Stimulated activated CD4-positive, alpha-beta T cell treated with anti-CD3 and anti-CD28 coated beads, Interleukin-4, amount 100 ng/mL, for 24 hours (primary cell): ENCODE measurements at regions not wholly inside any gene's neighbourhood (a gene's known extent, or its start where the extent isn't known, plus 50 kb on each side); places are given as distances from the start of the nearest gene placed in this dataset.
"Not testable (repeated sequence)": the region's sequence is repeated elsewhere in the genome, so short reads cannot be mapped to it uniquely, and the experiment has no call there.

Source experiments
- DNase-seq: peaks from one replicate; pipeline ENCODE4 v3.0.0-alpha.2; 2020

DNA sequence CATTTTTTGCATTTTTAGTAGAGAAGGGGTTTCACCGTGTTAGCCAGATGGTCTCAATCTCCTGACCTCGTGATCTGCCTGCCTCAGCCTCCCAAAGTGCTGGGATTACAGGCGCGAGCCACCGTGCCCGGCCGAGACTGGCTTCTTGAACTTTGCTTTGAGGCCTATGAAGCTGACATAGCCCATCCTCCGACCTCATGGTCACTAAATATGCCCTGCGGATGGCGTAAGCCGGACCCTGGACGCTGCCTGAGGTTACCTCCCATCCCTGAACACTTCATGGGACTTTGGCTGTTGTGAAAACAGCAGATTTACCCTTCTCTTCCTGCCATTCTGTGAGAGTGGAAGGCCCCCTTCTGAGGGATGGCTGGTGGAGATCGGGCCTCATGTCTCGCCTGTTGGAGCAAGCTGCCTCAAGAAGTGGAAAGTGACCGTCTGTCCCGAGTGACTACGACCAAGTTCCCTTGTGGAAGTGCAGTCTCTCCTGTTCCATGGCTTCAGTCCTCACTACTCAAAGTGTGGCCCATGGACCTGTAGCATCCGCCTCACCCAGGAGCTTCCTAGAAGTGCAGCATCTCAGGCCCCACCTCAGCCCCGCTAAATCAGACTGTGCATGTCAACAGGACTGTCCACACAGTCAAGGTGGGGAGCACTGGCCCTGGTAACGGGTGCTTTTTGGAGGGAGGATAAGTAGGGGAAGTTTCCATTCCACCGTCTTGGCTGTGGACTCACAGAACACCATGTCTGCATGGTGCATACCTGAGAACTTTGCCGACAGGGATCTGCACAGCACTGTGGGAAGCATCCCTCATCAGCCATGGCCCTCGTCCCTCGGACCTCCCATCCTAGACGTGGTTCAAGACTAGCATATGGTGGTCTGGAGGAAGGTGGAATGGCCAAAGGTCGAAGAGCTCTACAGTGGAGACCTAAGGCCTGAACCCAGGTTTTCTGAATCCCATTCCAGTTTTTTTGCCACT lies 210.5 kb upstream of the SHH start:
- DNase-seq, result no peak

DNA sequence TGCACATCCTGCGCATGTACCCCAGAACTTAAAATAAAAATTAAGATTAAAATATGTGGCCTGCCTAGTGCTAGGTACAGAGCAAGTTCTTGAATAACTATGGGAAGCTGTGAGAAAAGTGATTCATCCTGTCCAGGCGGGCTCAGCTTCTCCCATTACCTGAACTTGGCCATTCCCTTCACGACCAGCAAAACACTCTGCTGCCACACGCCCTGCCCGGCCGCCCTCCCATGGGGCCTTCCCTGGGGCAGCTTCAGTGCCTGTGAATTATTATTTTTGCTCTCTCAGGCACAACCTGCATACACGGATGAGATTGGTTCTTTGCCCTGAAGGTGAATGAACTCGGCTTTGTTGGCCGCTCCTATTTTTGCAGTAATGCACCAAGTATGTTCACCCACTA lies 209.2 kb upstream of the SHH start:
- DNase-seq, result no peak

DNA sequence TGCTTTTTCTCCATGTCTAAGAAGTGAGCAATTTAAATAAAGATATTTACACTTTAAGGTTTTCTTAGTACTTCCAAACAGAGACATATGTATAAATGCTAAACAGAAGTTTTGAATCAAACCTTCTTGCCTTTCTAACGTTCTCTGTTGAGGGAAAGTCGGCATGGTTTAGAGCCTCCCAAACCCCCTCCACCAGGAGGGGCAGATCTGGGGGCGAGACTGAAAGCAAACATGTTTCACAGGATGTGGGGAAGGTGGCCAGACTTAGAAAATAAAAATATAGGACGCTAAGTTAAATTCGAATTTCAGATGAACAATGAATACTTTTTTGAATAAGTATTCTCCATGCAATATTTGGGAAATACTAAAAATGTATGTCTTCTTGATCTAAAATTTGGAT lies 208.3 kb upstream of the SHH start:
- no peak for DNase-seq

DNA sequence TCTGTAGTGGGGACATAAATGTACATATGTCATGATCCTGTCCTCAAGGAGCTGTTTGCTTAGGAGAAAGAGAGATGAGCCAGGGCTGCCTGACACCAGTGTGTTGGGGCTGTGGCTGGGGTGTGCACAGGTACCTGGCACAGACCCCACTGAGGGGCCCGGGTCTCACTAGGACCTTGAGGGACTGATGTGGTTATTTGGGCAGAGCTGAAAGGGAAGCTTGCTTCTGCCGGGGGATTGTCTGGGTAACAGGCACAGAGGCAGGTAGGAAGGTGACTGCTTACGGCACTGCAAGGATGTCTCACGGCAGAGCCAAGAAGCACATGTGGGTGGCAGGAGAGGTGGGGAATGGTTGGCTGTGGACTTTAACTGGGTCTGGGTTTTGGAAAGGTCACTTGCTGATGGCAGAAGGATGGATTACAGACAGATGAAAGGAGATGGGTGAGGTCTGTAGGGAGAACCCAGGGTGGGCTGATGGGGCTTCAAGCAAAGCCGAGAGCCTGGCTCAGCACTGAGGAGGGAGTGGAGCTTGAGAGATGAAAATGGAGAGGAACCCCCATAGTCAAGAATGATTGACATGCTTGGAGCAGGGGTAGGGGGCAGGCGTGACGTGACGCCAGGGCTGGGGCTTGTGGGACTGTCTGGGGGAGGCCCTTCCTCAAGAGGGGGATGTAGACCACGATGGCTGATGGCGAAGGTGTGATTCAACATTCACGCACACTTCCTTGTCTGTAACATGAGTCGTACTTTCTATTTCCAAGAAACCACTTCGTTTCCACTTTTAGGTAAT lies 207.7 kb upstream of the SHH start:
- DNase-seq, result no peak

DNA sequence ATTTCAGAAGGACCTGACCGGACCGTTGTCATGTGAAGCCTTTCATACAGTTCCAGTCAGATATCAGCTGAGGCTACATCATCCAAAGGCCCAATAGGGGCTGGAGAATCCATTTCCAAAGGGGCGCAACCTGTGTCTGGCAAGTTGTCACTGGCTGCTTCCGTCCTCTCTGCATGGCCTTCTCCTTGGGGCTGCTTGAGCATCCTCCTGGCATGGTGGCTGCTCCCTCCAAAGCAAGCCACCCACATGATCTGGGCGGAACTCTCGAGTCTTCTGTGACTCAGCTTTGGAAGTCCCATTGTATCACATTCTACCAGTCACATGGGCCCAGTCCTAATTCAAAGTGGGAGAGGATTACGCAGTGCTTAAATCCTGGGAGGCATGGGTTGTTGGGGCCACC lies 207.0 kb upstream of the SHH start:
- DNase-seq, result no peak

DNA sequence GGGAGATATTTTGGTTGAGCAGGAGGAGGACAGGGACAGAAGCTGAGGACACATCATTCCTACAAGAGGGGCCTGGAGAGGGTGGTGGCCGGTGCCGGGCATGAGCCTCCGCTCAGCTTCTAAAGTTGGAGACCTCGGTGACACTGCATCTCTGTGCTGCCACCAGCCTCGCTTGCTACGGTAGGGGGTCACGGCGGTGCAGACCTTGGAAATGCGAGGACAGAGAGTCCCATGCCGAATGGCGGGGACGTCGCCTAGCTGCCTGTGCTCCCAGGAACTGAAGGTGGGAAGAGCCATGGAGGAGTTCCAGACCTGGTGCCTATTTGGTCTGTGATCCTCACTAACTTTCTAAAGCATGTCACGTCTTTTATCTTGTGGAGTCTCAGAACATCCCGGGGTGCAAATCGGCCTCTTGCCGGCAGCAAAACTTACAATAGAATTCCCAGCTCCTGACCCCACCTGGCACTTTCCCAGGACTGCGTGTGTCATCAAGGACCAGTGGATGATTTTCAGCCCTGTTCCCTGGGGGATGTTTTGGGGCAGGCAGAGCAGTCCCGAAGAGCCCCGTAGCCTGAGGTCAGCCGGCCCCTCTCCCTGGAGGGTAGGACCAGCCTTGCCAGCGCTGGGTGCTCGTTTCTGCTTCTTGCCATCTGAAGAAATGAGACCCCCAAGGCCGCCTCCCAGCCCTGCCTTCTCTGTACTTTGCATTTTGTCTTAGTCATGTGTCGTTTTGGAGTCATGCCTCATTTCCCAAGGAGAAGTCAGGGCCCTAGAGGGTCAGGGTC lies 205.8 kb upstream of the SHH start:
- no peak for DNase-seq

DNA sequence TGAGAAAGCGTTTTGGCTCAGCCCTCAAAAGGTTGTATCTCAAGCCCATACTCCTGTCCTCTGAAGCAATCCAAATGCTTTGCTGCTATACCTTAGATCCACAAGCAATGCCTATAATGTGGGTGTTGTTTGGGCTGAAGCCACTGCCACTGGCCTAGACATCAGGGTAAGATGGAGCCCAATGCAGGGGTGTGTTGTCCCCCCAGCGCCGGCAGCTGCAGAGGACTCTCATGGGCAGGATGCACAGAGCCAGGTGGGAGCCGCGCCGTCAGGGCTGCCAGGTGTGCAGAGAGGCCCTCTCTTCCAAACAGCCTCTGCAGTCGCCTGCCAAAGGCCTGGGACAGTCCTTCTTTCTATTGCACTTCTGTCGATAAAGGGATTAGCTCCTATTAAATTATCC lies 205.2 kb upstream of the SHH start:
- no peak for DNase-seq

DNA sequence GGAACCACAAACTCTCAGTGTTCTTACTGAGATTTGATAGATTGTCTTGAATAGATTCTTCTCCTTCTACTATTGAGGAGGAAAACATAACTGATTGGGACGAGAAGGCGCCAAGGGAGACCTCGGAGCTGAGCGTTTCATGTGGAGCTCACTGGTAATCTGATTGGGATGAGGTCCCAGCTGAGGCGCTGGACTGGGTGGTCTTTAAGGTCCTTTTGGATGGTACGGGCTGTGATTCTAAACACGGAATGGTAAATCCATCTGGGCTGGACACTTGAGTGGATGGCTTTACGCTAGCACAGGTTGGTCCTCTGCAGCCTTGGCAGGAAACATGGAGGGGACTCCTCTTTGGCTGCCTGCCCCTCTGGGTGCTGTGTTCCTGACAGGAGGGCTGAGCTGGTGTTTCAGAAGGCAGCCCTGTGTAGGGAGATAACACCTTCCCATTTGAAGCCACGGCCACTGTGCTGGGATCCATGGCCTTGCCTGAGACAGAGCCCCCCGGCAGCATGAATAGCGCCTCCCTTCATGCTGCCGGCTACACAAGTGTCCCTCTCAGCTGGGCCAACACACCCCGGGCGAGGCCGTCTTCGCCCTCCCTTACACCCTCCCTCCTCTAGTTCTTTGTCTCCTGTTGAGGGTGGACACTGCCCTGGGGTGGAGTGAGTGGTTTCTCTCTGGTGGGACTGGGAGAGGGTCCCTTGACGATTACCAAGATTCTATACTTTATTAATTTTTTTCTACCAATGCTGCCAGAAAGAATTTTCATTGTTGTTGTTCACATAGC lies 203.2 kb upstream of the SHH start:
- no peak for DNase-seq

DNA sequence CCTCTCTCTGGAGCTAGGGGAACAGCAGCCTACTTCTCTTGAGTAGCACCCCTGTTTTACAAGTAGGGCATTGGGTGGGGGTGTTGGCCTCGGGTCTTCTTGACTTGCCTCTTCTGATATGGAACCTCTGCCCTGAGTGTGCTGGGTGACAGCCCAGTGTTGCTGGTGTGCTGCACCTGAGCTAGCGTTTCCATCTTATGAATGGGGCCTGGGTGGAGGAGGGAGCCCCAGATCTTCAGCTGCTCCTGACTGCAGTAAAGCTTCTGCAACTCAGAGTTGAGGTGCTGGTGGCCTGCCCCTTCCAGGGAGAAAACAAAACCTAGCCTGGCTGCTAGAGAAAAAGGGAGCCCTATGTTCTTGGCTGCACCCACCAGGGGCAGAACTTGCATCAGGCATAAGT lies 202.5 kb upstream of the SHH start:
- DNase-seq, result no peak

DNA sequence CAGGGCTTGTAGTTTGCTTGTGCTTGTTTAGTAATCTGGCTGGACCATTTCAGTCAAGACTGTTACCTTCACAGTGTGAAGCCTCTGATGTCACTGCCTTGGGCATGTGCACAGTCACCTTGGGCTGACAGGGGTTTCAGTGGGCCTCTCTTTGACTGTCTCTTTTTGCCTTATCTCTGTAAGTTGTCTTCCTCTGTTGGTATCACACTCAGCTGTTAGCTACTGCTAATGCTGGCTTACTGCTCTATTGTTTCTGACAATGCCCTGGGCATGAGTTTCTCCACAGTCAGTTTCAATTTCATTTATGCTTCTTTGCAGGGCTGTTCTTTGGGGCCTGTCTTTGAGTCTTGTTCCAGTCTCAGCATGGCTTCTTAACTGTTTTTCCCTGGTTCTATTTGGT lies 201.9 kb upstream of the SHH start:
- no peak for DNase-seq

DNA sequence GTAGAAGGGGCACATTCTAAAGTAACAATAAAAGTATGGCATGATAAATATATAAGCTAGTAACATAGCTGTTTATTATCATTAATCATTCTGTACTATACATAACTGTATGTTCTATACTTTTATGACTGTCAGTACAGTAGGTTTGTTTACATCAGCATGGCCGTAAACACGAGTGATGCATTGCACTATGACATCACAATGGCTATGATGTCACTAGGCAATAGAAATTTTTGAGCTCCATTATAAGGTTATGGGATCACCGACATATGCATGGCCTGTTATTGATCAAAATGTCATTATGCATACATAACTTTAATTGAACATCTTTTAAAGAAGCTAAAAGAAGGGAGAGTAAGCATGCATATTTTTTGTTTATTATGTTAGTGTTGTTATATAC lies 200.1 kb upstream of the SHH start:
- DNase-seq, result no peak

DNA sequence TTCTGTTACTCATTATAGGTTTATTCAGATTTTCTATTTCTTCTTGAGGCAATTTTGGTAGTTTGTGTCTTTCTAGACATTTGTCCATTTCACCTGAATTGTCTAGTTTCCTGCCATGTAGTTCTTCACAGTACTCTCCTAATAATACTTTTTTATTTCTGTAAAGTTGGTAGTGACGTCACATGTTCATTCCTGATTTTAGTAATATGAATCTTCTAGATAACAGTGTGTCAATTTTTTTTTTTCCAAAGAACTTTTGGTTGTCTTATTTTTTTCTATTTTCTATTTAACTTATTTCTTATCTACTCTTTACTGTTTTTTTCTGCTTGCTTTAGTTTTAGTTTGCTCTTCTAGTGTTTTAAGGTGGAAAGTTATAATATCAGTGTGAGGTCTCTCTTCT lies 197.3 kb upstream of the SHH start:
- DNase-seq, result no peak

DNA sequence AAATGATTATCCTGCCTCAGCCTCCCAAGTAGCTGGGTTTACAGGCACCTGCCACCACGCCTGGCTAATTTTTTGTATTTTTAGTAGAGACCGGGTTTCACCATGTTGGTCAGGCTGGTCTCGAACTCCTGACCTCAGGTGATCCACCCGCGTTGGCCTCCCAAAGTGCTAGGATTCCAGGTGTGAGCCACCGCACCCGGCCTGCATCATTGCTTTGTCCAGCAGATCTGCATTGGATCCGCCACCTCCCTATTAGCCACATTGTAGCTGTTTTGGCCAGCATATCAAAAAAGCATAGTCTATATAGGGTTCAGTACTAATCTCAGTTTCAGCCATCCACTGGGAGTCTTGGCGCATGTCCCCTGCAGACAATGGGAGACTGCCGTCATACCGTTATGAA lies 194.6 kb upstream of the SHH start:
- DNase-seq, result not testable (repeated sequence)

DNA sequence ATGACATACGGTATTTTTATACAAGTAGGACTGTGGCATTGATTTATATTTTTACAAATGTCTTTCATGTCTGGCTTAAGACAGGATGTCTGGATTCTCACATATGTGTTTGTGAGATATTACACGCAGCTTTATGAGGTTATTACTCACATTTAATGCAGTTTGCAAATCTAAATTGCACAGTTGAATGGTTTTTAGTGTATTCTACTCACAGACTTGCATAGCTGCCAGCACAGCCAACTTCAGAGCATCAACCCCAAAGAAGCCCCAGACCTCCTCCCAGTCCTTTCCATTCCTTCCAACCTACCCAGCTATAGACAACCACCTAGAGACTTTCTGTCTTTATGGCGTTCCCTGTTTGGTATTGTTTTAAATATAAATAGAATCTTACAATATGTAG lies 193.8 kb upstream of the SHH start:
- no peak for DNase-seq

DNA sequence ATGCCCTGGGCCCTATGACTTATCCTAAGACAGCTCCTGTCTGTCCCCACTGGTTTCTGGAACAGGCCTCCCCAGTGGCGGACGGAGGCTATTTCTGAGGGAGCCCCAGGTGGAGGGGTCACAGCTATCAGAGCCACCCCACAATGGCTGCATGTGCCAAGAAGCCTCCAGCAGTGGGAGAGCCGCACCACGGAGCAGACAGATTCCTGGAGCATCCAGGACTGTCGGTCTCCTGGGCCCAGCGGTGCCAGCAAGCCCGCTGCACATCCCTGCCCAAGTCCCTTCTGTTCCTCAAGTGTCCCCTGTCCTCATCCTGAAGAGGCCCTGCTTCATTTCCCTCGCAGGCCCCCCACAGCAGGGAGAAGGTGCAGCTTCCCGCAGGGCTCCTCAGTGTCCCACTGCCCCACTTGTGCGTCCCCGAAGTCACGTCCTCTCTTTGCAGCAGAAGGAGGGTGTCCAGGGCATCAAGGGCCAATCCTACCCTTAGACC lies 193.0 kb upstream of the SHH start:
- no peak for DNase-seq

DNA sequence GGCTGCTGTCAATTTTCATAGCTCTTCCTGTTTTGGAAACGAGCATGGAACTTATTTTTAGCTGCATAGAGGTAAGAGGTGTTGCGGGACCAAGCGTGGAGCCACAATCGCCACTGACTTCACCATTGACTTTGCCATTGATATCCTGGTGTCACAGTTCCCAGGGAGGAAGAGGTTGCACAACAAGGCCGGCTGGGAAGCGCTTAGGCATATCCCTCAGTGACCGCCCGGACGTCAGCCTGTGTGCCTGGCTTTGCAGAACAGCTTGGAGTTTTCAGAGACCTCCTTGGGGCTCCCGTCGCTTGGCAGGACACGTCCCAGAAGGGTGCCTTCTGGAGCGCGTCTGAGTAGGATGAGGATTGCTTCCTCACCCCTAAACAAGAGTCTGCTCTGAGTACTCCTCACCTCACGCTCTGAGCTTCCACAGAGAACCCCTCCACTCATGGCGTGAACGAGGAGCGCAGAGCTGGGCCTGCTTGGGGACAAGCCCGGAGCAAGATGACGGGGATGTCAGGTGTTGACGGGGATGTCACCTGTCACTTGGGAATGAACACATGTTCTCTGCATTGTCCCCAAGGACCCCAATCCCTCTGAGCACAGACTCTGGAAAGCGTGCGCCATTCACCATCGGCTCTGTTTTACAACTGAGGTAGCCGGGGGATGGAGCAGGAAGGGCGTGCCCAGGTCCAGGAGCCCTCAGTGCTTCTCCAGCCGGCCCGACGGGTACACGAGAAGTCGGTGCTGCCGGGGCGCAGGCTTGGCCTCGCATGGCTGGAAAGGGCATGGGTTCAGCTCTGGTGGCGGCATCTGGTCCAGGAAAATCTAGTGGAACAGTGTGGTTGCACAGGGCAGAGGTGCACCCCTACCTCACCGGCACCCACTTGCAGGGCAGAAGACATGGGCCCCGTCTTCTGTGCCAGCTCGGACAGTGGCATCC lies 192.3 kb upstream of the SHH start:
- no peak for DNase-seq

DNA sequence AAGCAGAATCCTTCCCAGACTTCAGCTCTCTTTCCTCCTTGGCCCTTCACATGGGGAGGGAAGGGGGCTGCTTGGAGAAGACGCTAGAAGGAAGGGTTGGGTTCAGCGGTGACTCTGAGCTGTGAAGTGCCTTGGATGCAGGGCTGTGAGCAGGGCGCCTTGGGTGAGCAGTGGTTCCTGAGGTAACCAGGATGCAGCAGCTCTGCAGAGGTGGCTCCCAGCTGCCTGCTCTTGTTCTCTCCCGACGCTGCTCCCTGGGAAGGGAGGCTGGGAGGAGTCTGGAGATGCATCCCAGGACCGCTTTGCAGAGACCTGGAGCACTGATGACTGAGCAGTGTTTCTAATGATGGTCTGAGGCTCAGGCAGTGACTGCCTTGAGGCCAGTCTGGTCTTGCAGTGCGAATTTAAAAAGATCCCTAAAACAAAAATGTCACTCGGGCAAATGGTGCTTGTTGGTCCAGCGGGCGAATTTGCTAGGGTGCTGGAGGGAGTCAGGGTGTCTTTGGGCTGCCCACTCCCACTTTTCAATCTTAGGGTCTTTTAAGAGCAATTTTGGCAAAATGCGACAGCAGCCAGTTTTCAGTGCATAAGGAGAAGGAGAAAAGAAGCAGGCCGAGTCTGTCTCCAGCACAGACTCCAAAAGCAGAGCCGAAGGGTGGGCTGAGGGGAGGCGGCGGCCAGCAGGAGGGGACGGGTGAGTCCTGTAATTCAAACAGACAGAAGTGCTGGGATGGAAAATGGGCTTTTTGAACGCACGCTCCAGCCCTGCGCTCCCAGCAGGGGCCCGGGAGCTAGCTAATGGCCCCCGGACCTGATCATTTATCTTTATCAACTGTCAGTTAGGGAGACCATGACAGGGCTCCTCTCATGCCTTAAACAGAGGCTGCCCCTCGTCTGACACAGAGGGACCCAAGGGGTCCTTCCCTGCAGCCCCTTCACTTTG lies 191.2 kb upstream of the SHH start:
- DNase-seq, result no peak

DNA sequence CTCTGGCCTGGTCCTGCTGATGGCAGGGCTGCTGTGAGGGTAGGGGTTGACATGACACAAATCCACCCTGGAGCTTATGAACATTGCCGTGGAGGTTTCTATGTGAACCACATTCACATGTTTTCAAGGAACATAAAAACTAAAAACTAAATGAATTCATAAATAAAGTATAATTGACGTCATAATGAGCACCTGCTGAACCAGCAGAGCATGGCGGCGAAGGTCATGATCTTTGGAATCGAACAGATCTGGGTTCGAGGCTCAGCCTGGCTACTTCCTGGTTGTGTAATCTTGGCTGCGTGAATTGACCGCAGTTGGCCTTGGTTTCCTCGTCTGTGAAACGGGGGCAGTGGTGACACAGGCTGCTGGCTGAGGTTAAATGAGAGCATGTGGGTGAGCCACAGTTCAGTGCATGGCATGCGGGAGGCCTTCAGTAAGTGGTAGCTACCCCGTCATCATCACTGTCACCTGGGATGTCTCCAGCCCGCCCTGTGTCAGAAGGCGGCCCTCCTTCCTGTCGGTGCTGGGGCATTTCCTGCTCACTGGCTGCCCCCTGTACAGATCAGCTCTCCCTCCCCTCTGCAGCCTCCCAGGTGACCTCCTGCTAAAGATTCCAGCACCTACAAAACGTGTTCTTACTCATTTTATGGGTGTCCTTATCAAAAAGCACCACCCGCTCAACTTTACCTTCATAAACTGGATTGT lies 190.3 kb upstream of the SHH start:
- DNase-seq, result no peak
